ENCODE measurements at regions not wholly inside any gene's neighbourhood (a gene's known extent, or its start where the extent isn't known, plus 50 kb on each side); places are given as distances from the start of the nearest gene placed in this dataset.

DNA sequence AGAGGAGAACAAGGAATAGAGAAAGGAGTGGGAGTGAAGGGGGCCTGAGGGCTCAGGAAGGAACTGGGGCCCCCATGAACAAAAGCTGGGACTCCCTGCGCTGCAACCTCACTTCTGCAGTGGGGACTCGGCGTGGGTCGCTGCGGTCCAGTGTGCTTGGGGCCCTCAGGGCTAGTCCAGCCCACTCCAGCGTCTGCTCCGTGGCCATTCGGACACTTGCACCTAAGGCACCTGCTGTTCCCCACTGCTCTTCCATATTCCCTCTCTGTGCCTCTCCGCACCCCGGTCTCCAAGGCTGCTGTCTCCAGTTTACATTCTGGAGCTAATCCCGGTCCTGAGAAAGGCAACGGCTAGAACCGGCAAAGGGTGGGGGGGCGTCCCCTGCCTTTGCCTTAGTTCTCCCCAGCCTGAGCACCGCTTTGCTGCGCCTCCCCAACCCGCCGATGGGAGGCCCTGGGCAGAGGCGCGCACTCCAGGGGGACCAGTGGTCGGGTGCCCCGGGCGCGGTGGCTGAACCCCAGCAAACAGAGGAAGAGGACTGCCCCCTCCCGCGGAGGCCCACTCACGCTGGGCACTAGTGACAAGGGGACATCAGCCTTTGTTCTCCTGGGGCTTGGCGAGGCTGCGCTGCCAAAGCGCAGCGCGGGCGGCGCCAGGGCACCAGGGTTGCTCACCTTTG, 327.7 kb upstream of the F9 start:
- H3K4me1 ChIP-seq (ENCODE audit: control insufficient read depth, insufficient read depth, low read length) = peaks cover 8% of the 10 kb centered on the region
- H3K27ac ChIP-seq (ENCODE audit: low read length) = no peak overlapping the region
- 30% methylated on average over 34 of the region's 34 CpGs for WGBS (ENCODE audit: insufficient coverage)
- peaks cover 42% of the 10 kb centered on the region for H3K27me3 ChIP-seq (ENCODE audit: control insufficient read depth, insufficient read depth, low read length)
- H3K4me3 ChIP-seq (ENCODE audit: low read length) = peak overlapping the region; percentile 58
- no peak for DNase-seq
- H3K36me3 ChIP-seq (ENCODE audit: control insufficient read depth, insufficient read depth, low read length) = no peaks in the 10 kb centered on the region
- no peaks in the 10 kb centered on the region for H3K9me3 ChIP-seq (replicated peaks; ENCODE audit: control insufficient read depth, low read depth, low read length)

DNA sequence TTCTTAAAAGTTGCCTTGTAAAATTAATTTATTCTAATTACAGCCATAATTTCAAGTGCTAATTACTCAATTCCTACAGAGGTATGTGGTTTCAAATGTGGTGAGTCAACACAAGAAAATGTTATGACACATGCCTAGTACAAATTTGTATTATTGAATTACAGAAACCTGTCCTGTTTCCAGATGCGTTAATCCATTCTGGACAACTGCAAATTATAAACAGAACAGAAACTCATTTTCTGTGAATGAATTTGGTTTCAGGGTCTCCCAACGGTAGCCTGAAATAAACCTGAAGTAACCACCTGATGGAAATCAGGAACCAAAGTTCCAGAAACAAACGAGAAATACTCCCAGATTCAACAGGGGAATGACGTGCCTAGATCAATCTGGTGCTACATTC, 328.6 kb upstream of the F9 start:
- no peaks in the 10 kb centered on the region for H3K9me3 ChIP-seq (replicated peaks; ENCODE audit: control insufficient read depth, low read depth, low read length)
- no peak overlapping the region for H3K4me3 ChIP-seq (ENCODE audit: low read length)
- H3K27me3 ChIP-seq (ENCODE audit: control insufficient read depth, insufficient read depth, low read length) = peaks cover 41% of the 10 kb centered on the region
- H3K36me3 ChIP-seq (ENCODE audit: control insufficient read depth, insufficient read depth, low read length) = no peaks in the 10 kb centered on the region
- H3K4me1 ChIP-seq (ENCODE audit: control insufficient read depth, insufficient read depth, low read length) = peaks cover 8% of the 10 kb centered on the region
- 57% methylated on average over 1 of the region's 4 CpGs for WGBS (ENCODE audit: insufficient coverage)
- DNase-seq = no peak
- no peak overlapping the region for H3K27ac ChIP-seq (ENCODE audit: low read length)

DNA sequence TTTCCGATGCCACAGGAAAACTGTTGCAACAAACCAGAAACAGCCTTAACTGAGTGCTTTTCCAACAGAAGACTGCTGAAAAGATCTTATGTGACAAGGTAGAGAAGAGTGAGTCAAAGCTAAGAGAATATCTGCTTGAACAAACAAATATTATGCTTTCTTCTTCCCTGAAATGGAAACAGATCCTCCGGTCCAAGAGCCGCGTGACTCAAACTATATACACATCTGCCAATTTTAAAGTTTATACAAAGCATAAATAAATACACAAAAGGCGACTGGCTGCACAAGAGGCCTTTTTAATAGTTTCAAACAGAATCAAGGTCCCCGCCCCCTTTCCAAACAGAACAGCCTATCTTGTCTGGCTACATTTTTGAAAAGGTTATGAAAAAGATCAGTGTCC, 329.7 kb upstream of the F9 start:
- WGBS (ENCODE audit: insufficient coverage) = 88% methylated on average over 3 of the region's 6 CpGs
- DNase-seq = peak; percentile 74
- Histone ChIP-seq H3K36me3 (ENCODE audit: control insufficient read depth, insufficient read depth, low read length) (no peaks in the 10 kb centered on the region), H3K9me3 (replicated peaks; ENCODE audit: control insufficient read depth, low read depth, low read length) (no peaks in the 10 kb centered on the region), H3K4me1 (ENCODE audit: control insufficient read depth, insufficient read depth, low read length) (peaks cover 8% of the 10 kb centered on the region), H3K27me3 (ENCODE audit: control insufficient read depth, insufficient read depth, low read length) (peaks cover 37% of the 10 kb centered on the region), H3K27ac (ENCODE audit: low read length) (no peak overlapping the region), H3K4me3 (ENCODE audit: low read length) (no peak overlapping the region)

DNA sequence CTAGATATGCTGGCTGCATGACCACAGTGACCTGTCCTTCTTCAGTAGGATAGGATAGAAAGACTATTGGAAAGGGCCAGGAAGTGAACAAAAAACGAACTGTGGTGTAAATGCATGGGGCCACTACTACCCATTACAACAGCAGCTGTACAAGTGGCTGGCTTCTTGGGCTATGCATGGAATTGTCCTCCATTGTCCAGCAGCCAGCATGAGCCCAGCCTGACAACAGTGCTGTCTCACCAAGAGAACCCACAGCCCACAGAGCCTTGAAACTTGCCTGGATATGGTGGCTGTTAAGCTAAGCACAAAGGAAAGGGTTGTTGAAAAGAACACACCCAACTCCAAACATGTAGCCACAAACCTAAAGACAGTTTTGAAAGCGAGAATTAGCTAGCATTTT, 330.2 kb upstream of the F9 start:
- no CpG with 5 or more reads among the region's 2 CpGs for WGBS (ENCODE audit: insufficient coverage)
- Histone ChIP-seq H3K4me3 (ENCODE audit: low read length) (no peak overlapping the region), H3K9me3 (replicated peaks; ENCODE audit: control insufficient read depth, low read depth, low read length) (no peaks in the 10 kb centered on the region), H3K4me1 (ENCODE audit: control insufficient read depth, insufficient read depth, low read length) (peaks cover 8% of the 10 kb centered on the region), H3K36me3 (ENCODE audit: control insufficient read depth, insufficient read depth, low read length) (no peaks in the 10 kb centered on the region), H3K27me3 (ENCODE audit: control insufficient read depth, insufficient read depth, low read length) (peaks cover 35% of the 10 kb centered on the region), H3K27ac (ENCODE audit: low read length) (no peak overlapping the region)
- DNase-seq = no peak

DNA sequence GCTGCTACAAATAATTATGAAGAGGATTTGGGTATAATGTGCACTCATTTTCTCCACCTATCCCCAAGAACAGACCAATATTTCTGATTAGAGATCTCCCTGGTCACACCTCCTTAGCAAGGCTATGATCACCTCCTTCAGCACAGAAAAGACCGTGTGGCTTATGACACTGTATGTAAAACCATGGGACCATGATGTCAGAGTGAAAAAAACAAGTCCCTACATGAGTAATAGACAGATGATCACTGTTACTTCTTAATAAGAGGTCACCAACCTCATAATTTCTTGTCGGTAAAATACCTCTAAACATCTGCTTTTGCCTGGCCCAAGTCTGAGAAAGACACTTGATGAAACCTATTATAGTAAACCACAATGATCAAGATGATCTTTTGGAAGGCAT, 330.6 kb upstream of the F9 start:
- no CpG with 5 or more reads among the region's 2 CpGs for WGBS (ENCODE audit: insufficient coverage)
- no peaks in the 10 kb centered on the region for H3K9me3 ChIP-seq (replicated peaks; ENCODE audit: control insufficient read depth, low read depth, low read length)
- H3K4me3 ChIP-seq (ENCODE audit: low read length) = no peak overlapping the region
- peaks cover 8% of the 10 kb centered on the region for H3K4me1 ChIP-seq (ENCODE audit: control insufficient read depth, insufficient read depth, low read length)
- H3K27me3 ChIP-seq (ENCODE audit: control insufficient read depth, insufficient read depth, low read length) = peaks cover 32% of the 10 kb centered on the region
- no peak overlapping the region for H3K27ac ChIP-seq (ENCODE audit: low read length)
- no peaks in the 10 kb centered on the region for H3K36me3 ChIP-seq (ENCODE audit: control insufficient read depth, insufficient read depth, low read length)
- DNase-seq = no peak

DNA sequence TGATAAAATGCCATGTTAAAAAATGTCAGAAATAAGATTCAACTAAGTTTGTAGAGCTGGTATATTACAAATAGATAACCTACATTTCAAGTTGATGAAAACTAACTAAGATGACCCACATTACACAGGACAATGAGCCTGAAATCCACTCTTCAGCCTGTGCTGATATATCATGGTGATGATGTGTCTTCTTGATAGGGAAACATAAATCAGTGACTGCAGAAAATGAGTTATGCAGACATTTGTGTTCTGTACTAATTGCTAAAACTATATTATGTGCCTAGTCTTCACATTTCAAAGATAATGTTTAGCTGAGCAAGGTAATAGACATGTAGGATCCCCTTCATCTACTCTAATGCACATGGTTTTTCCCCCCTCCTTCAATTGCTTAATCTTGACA, 331.6 kb upstream of the F9 start:
- no peak overlapping the region for H3K4me3 ChIP-seq (ENCODE audit: low read length)
- DNase-seq = no peak
- H3K9me3 ChIP-seq (replicated peaks; ENCODE audit: control insufficient read depth, low read depth, low read length) = no peaks in the 10 kb centered on the region
- H3K36me3 ChIP-seq (ENCODE audit: control insufficient read depth, insufficient read depth, low read length) = no peaks in the 10 kb centered on the region
- H3K27ac ChIP-seq (ENCODE audit: low read length) = no peak overlapping the region
- peaks cover 11% of the 10 kb centered on the region for H3K4me1 ChIP-seq (ENCODE audit: control insufficient read depth, insufficient read depth, low read length)
- H3K27me3 ChIP-seq (ENCODE audit: control insufficient read depth, insufficient read depth, low read length) = peaks cover 31% of the 10 kb centered on the region

DNA sequence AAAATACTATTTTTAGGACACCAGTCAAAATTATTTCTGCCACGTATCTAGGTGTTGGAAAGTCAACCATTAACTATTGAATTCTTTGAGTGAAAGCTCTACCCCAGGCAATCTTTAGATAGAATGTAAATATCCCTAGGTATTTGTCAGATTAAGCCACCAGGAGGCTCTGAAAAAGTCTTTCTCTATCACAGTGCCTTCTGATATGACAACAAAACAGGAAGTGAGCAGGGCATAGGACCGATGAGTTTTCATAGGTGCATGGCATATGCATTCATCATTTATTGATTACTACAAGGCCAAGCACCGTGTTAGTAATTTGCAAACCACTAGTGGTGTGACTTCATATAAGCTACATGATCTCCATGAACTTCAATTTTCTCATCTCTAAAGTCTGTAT, 333.6 kb upstream of the F9 start:
- Histone ChIP-seq H3K4me1 (ENCODE audit: control insufficient read depth, insufficient read depth, low read length) (peaks cover 3% of the 10 kb centered on the region), H3K9me3 (replicated peaks; ENCODE audit: control insufficient read depth, low read depth, low read length) (no peaks in the 10 kb centered on the region), H3K36me3 (ENCODE audit: control insufficient read depth, insufficient read depth, low read length) (no peaks in the 10 kb centered on the region), H3K27me3 (ENCODE audit: control insufficient read depth, insufficient read depth, low read length) (peaks cover 23% of the 10 kb centered on the region), H3K4me3 (ENCODE audit: low read length) (no peak overlapping the region), H3K27ac (ENCODE audit: low read length) (no peak overlapping the region)
- DNase-seq = no peak
- no CpG with 5 or more reads among the region's 3 CpGs for WGBS (ENCODE audit: insufficient coverage)

DNA sequence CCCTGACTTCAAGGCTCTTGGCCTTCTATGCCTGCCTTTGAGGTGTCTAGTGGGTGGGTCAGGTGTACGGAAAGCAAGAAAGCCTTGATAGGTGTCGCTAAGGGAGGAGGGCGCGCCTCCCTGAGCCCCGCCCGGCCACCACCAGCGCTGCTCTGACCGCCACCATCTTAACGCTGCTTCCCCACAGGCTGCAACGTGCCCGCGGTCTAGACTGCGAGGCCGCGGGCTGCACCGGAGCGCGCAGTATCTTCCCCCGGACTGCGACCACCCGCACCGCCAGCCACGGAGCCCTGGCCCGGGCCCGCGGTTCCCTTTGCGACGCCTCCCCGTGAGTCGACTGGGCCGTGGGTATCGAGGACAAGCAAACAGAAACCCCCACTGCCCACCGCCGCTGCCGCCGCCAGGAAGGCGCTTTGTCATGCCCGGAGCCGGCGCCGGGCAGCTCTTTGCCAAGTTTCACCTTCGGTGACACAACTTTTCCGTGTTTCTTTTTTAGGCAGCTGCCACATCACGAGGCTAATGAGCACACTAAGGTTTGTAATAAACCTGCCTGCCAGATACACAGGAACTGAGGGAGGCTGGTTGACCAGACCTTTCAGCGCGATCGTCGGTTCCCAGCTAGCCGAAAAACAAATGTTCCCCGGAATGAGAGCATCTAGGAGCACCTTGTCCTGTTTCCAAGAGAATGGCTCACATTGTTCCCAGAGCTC, 335.8 kb upstream of the F9 start:
- peaks cover 3% of the 10 kb centered on the region for H3K4me1 ChIP-seq (ENCODE audit: control insufficient read depth, insufficient read depth, low read length)
- peaks cover 20% of the 10 kb centered on the region for H3K27me3 ChIP-seq (ENCODE audit: control insufficient read depth, insufficient read depth, low read length)
- no peak overlapping the region for H3K27ac ChIP-seq (ENCODE audit: low read length)
- DNase-seq = peak; percentile 43
- H3K4me3 ChIP-seq (ENCODE audit: low read length) = peak overlapping the region; percentile 39
- H3K9me3 ChIP-seq (replicated peaks; ENCODE audit: control insufficient read depth, low read depth, low read length) = no peaks in the 10 kb centered on the region
- no peaks in the 10 kb centered on the region for H3K36me3 ChIP-seq (ENCODE audit: control insufficient read depth, insufficient read depth, low read length)
- WGBS (ENCODE audit: insufficient coverage) = 24% methylated on average over 42 of the region's 50 CpGs

DNA sequence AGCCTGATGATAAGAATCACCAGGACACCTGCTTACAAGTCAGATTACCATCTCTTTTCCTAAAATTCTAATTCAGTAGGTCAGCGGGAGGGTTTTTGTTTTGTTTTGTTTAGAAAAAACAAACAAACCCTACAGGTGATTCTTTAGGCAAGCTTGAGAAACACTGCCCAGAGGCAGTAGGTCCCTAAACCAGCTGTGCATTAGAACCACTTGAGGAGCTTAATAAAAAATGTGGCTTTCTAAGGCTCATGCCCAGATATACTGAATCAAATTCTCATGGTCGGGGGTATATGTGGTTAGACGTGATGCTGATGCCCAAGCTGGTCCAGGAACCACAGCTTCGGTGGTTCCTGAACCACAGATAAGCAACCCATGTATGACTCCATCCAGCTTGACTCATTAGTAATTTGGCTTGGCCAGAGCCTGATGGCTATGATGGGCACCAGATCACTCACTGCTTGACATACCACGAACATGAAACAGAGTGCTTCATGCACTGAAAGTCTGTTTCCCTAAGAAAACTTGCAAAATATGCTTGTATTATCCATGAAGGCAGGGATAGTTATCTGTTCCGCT, 338.1 kb upstream of the F9 start:
- DNase-seq = no peak
- 82% methylated on average over 4 of the region's 6 CpGs for WGBS (ENCODE audit: insufficient coverage)
- no peak overlapping the region for H3K27ac ChIP-seq (ENCODE audit: low read length)

DNA sequence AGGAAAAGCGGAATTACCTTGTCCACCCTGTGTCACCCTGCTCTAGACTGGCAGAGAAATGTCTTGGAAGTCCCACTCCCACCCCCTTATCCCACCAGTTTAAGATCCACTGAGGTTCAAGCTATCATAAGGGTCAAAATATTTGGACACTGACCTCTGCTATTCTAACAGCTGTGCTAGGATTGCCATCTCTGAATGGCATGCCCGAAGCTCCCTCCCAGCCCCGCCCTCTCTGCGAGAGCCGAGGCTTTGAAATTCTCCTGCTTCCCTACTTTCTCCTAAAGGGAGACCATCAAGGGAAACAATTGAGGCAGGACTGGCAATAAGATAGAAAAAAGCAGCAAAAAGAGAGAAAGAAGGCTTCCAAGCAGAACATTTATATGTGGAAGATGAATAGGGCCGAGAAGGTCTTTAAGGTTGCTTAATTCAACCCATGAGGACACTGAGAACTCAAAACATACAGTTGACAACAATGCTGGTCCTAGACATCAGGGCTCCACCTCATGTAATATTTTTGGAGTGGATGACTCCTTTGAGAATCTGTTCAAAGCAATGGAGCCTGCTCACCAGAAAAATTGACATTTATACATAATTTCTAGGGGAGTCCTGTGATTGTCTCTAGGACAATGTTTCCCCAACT, 338.7 kb upstream of the F9 start:
- 58% methylated on average over 1 of the region's 6 CpGs for WGBS (ENCODE audit: insufficient coverage)

More for the DNA sequence above, 338.1 kb upstream of the F9 start:
- H3K4me3 ChIP-seq (ENCODE audit: low read length) = no peak overlapping the region
- peaks cover 3% of the 10 kb centered on the region for H3K4me1 ChIP-seq (ENCODE audit: control insufficient read depth, insufficient read depth, low read length)
- H3K36me3 ChIP-seq (ENCODE audit: control insufficient read depth, insufficient read depth, low read length) = no peaks in the 10 kb centered on the region
- H3K27me3 ChIP-seq (ENCODE audit: control insufficient read depth, insufficient read depth, low read length) = peaks cover 18% of the 10 kb centered on the region
- H3K9me3 ChIP-seq (replicated peaks; ENCODE audit: control insufficient read depth, low read depth, low read length) = no peaks in the 10 kb centered on the region

More for the DNA sequence above, 338.7 kb upstream of the F9 start:
- no peak overlapping the region for H3K4me3 ChIP-seq (ENCODE audit: low read length)
- no peak for DNase-seq
- no peaks in the 10 kb centered on the region for H3K9me3 ChIP-seq (replicated peaks; ENCODE audit: control insufficient read depth, low read depth, low read length)
- H3K4me1 ChIP-seq (ENCODE audit: control insufficient read depth, insufficient read depth, low read length) = peaks cover 3% of the 10 kb centered on the region
- H3K36me3 ChIP-seq (ENCODE audit: control insufficient read depth, insufficient read depth, low read length) = no peaks in the 10 kb centered on the region
- H3K27me3 ChIP-seq (ENCODE audit: control insufficient read depth, insufficient read depth, low read length) = peaks cover 18% of the 10 kb centered on the region
- H3K27ac ChIP-seq (ENCODE audit: low read length) = no peak overlapping the region

Measured in muscle of leg (tissue), 3 donors.